HK-2 (cell line): ENCODE measurements at regions not wholly inside any gene's neighbourhood (a gene's known extent, or its start where the extent isn't known, plus 50 kb on each side); places are given as distances from the start of the nearest gene placed in this dataset.

Experiments
- DNase-seq: peaks from one replicate; pipeline ENCODE4 v3.0.0-alpha.2; 2018; ENCODE audit not compliant: unreplicated experiment

GRCh38 chr15:47505712-47506328, 211.5 kb upstream of the SEMA6D start:
- no peak for DNase-seq

GRCh38 chr15:47506329-47507100, 210.8 kb upstream of the SEMA6D start:
- no peak for DNase-seq

- no peak for DNase-seq
Measured at GRCh38 chr15:47507221-47507985, 209.9 kb upstream of the SEMA6D start.

- no peak for DNase-seq
Measured at GRCh38 chr15:47511261-47511660, 206.0 kb upstream of the SEMA6D start.

- DNase-seq: no peak
Measured at GRCh38 chr15:47513471-47513870, 203.8 kb upstream of the SEMA6D start.

GRCh38 chr15:47514200-47514652, 203.1 kb upstream of the SEMA6D start:
- no peak for DNase-seq

- no peak for DNase-seq
Measured at GRCh38 chr15:47516558-47516957, 200.7 kb upstream of the SEMA6D start.

GRCh38 chr15:47516972-47517371, 200.3 kb upstream of the SEMA6D start:
- no peak for DNase-seq

- DNase-seq: no peak
Measured at GRCh38 chr15:47517737-47518136, 199.6 kb upstream of the SEMA6D start.

- no peak for DNase-seq
Measured at GRCh38 chr15:47523681-47524475, 193.4 kb upstream of the SEMA6D start.

- no peak for DNase-seq
Measured at GRCh38 chr15:47529241-47529640, 188.1 kb upstream of the SEMA6D start.

- DNase-seq: no peak
Measured at GRCh38 chr15:47534673-47535072, 182.6 kb upstream of the SEMA6D start.

- no peak for DNase-seq
Measured at GRCh38 chr15:47541562-47541961, 175.7 kb upstream of the SEMA6D start.

GRCh38 chr15:47542312-47542989, 174.9 kb upstream of the SEMA6D start:
- no peak for DNase-seq

GRCh38 chr15:47548231-47548630, 169.1 kb upstream of the SEMA6D start:
- no peak for DNase-seq

GRCh38 chr15:47548986-47549385, 168.3 kb upstream of the SEMA6D start:
- DNase-seq: no peak

GRCh38 chr15:47551079-47551478, 166.2 kb upstream of the SEMA6D start:
- DNase-seq: no peak

GRCh38 chr15:47551546-47551945, 165.8 kb upstream of the SEMA6D start:
- no peak for DNase-seq

- no peak for DNase-seq
Measured at GRCh38 chr15:47552978-47553608, 164.2 kb upstream of the SEMA6D start.

GRCh38 chr15:47553947-47554346, 163.4 kb upstream of the SEMA6D start:
- no peak for DNase-seq

- no peak for DNase-seq
Measured at GRCh38 chr15:47561102-47561501, 156.2 kb upstream of the SEMA6D start.
